ENCODE measurements at regions not wholly inside any gene's neighbourhood (a gene's known extent, or its start where the extent isn't known, plus 50 kb on each side); places are given as distances from the start of the nearest gene placed in this dataset.

DNA sequence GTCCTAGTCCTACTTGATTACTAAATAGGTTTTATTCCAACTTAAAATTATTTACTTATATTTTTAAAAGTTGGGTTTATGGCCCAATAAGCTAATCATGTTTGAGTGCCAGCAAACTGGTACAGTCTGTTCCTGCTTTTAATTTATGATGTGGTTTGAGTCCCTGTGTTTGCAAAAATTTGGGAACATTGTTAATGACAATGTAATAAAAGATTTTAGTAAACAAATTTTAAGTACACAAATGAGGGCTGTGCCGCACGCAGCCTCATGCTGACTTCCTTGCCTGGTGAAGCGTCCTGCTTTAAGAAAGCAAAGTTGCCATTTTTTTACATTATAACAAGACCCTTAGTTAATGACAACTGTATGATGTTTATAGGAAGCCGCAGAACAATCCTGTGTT is 96.8 kb upstream of the MAP1B start:
- TF ChIP-seq POLR2A (IDR thresholded peaks at IDR 0.05; ENCODE audit: low read depth, low read length) = no peak
- TF ChIP-seq, protein P1, sequence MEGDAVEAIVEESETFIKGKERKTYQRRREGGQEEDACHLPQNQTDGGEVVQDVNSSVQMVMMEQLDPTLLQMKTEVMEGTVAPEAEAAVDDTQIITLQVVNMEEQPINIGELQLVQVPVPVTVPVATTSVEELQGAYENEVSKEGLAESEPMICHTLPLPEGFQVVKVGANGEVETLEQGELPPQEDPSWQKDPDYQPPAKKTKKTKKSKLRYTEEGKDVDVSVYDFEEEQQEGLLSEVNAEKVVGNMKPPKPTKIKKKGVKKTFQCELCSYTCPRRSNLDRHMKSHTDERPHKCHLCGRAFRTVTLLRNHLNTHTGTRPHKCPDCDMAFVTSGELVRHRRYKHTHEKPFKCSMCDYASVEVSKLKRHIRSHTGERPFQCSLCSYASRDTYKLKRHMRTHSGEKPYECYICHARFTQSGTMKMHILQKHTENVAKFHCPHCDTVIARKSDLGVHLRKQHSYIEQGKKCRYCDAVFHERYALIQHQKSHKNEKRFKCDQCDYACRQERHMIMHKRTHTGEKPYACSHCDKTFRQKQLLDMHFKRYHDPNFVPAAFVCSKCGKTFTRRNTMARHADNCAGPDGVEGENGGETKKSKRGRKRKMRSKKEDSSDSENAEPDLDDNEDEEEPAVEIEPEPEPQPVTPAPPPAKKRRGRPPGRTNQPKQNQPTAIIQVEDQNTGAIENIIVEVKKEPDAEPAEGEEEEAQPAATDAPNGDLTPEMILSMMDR (conservative IDR thresholded peaks at IDR 0.05; ENCODE audit: low read depth, low read length) = no peak
- no peak for TF ChIP-seq SMC3 (IDR thresholded peaks at IDR 0.05; ENCODE audit: low read depth, low read length)
- no peak for TF ChIP-seq USF2 (IDR thresholded peaks at IDR 0.05; ENCODE audit: low read depth, low read length)

Data from IMR-90 (cell line).